ENCODE measurements at regions not wholly inside any gene's neighbourhood (a gene's known extent, or its start where the extent isn't known, plus 50 kb on each side); places are given as distances from the start of the nearest gene placed in this dataset.

GRCh38 chr5:164153469-164154172, 648.2 kb downstream of the MAT2B start:
- Mint-ChIP-seq H3K9me3 (ENCODE audit: low read depth) (peaks cover 14% of the 10 kb centered on the region), H3K36me3 (ENCODE audit: low read depth) (no peaks in the 10 kb centered on the region), H3K4me3 (no peak overlapping the region), H3K27me3 (no peaks in the 10 kb centered on the region), H3K4me1 (no peaks in the 10 kb centered on the region), H3K27ac (no peak overlapping the region)
- CTCF ChIA-PET = no interaction called here
- intact Hi-C loops (cut with DNase I, micrococcal nuclease) = no loop called here
- ATAC-seq (no peak), DNase-seq (no peak)
- POLR2A ChIA-PET = no interaction called here

- no peak overlapping the region for H3K4me3 Mint-ChIP-seq
- no peak overlapping the region for H3K27ac Mint-ChIP-seq
- H3K4me1 Mint-ChIP-seq = no peaks in the 10 kb centered on the region
- ATAC-seq (no peak), DNase-seq (no peak)
- CTCF ChIA-PET = no interaction called here
- intact Hi-C loops (cut with DNase I, micrococcal nuclease) = no loop called here
- no peaks in the 10 kb centered on the region for H3K27me3 Mint-ChIP-seq
- POLR2A ChIA-PET = no interaction called here
- H3K9me3 Mint-ChIP-seq (ENCODE audit: low read depth) = peaks cover 2% of the 10 kb centered on the region
- H3K36me3 Mint-ChIP-seq (ENCODE audit: low read depth) = no peaks in the 10 kb centered on the region
These were observed 665.4 kb downstream of the MAT2B start for GRCh38 chr5:164170814-164171213.

- Mint-ChIP-seq H3K4me1 (no peaks in the 10 kb centered on the region), H3K4me3 (no peak overlapping the region), H3K27me3 (no peaks in the 10 kb centered on the region), H3K9me3 (ENCODE audit: low read depth) (peaks cover 2% of the 10 kb centered on the region), H3K36me3 (ENCODE audit: low read depth) (no peaks in the 10 kb centered on the region), H3K27ac (no peak overlapping the region)
- ATAC-seq (no peak), DNase-seq (no peak)
- intact Hi-C loops (cut with DNase I, micrococcal nuclease) = no loop called here
- CTCF ChIA-PET = no interaction called here
- POLR2A ChIA-PET = no interaction called here
These were observed 669.7 kb downstream of the MAT2B start for GRCh38 chr5:164175083-164175482.

- Mint-ChIP-seq H3K36me3 (ENCODE audit: low read depth) (no peaks in the 10 kb centered on the region), H3K4me1 (no peaks in the 10 kb centered on the region), H3K27me3 (no peaks in the 10 kb centered on the region), H3K27ac (no peak overlapping the region), H3K4me3 (no peak overlapping the region), H3K9me3 (ENCODE audit: low read depth) (peaks cover 4% of the 10 kb centered on the region)
- intact Hi-C loops (cut with DNase I, micrococcal nuclease) = no loop called here
- ATAC-seq (no peak), DNase-seq (no peak)
- ChIA-PET CTCF (no interaction called here), POLR2A (interaction anchor here (0.6 kb wide), 1 partner anchor 156 kb away, joined by 10 read pairs; no protein-coding TSS in a partner anchor)
These were observed 674.0 kb downstream of the MAT2B start for GRCh38 chr5:164179406-164179805.

GRCh38 chr5:164181604-164182003, 676.2 kb downstream of the MAT2B start:
- ChIA-PET POLR2A (no interaction called here), CTCF (no interaction called here)
- H3K36me3 Mint-ChIP-seq (ENCODE audit: low read depth) = no peaks in the 10 kb centered on the region
- no peaks in the 10 kb centered on the region for H3K27me3 Mint-ChIP-seq
- ATAC-seq (no peak), DNase-seq (no peak)
- peaks cover 4% of the 10 kb centered on the region for H3K9me3 Mint-ChIP-seq (ENCODE audit: low read depth)
- H3K27ac Mint-ChIP-seq = no peak overlapping the region
- no peaks in the 10 kb centered on the region for H3K4me1 Mint-ChIP-seq
- intact Hi-C loops (cut with DNase I, micrococcal nuclease) = no loop called here
- no peak overlapping the region for H3K4me3 Mint-ChIP-seq

GRCh38 chr5:164184158-164184557, 678.7 kb downstream of the MAT2B start:
- ChIA-PET POLR2A (no interaction called here), CTCF (interaction anchor here (0.6 kb wide), 1 partner anchor 46 kb away, joined by 3 read pairs; no protein-coding TSS in a partner anchor)
- Mint-ChIP-seq H3K4me1 (no peaks in the 10 kb centered on the region), H3K27ac (no peak overlapping the region), H3K9me3 (ENCODE audit: low read depth) (peaks cover 4% of the 10 kb centered on the region), H3K4me3 (no peak overlapping the region), H3K27me3 (no peaks in the 10 kb centered on the region), H3K36me3 (ENCODE audit: low read depth) (no peaks in the 10 kb centered on the region)
- ATAC-seq (no peak), DNase-seq (no peak)
- intact Hi-C loops (cut with DNase I, micrococcal nuclease) = no loop called here

- no peak for DNase-seq
- Mint-ChIP-seq H3K9me3 (ENCODE audit: low read depth) (peaks cover 4% of the 10 kb centered on the region), H3K27ac (no peak overlapping the region), H3K27me3 (no peaks in the 10 kb centered on the region), H3K36me3 (ENCODE audit: low read depth) (no peaks in the 10 kb centered on the region), H3K4me1 (no peaks in the 10 kb centered on the region), H3K4me3 (no peak overlapping the region)
- CTCF ChIA-PET = interaction anchor here (0.6 kb wide), 1 partner anchor 46 kb away, joined by 3 read pairs; no protein-coding TSS in a partner anchor
- ATAC-seq = no peak
- intact Hi-C loops (cut with DNase I, micrococcal nuclease) = no loop called here
- POLR2A ChIA-PET = no interaction called here
These were observed 679.6 kb downstream of the MAT2B start for GRCh38 chr5:164185000-164185399.

GRCh38 chr5:164186550-164186949, 681.1 kb downstream of the MAT2B start:
- Mint-ChIP-seq H3K4me3 (no peak overlapping the region), H3K4me1 (no peaks in the 10 kb centered on the region), H3K27me3 (no peaks in the 10 kb centered on the region), H3K36me3 (ENCODE audit: low read depth) (no peaks in the 10 kb centered on the region), H3K9me3 (ENCODE audit: low read depth) (peaks cover 3% of the 10 kb centered on the region), H3K27ac (no peak overlapping the region)
- ATAC-seq (no peak), DNase-seq (no peak)
- ChIA-PET POLR2A (no interaction called here), CTCF (no interaction called here)
- intact Hi-C loops (cut with DNase I, micrococcal nuclease) = no loop called here

GRCh38 chr5:164187785-164188184, 682.4 kb downstream of the MAT2B start:
- ATAC-seq (no peak), DNase-seq (no peak)
- Mint-ChIP-seq H3K27ac (no peak overlapping the region), H3K36me3 (ENCODE audit: low read depth) (no peaks in the 10 kb centered on the region), H3K4me1 (no peaks in the 10 kb centered on the region), H3K9me3 (ENCODE audit: low read depth) (peaks cover 1% of the 10 kb centered on the region), H3K4me3 (no peak overlapping the region), H3K27me3 (no peaks in the 10 kb centered on the region)
- CTCF ChIA-PET = interaction anchor here (0.9 kb wide), 1 partner anchor 10 kb away, joined by 3 read pairs; no protein-coding TSS in a partner anchor
- POLR2A ChIA-PET = no interaction called here
- intact Hi-C loops (cut with DNase I, micrococcal nuclease) = no loop called here

GRCh38 chr5:164188733-164189148, 683.3 kb downstream of the MAT2B start:
- DNase-seq = no peak

GRCh38 chr5:164191240-164191639, 685.8 kb downstream of the MAT2B start:
- ChIA-PET CTCF (no interaction called here), POLR2A (no interaction called here)
- H3K9me3 Mint-ChIP-seq (ENCODE audit: low read depth) = peaks cover 1% of the 10 kb centered on the region
- H3K4me1 Mint-ChIP-seq = no peaks in the 10 kb centered on the region
- no peak overlapping the region for H3K4me3 Mint-ChIP-seq
- H3K36me3 Mint-ChIP-seq (ENCODE audit: low read depth) = no peaks in the 10 kb centered on the region
- ATAC-seq = no peak
- no peak for DNase-seq
- H3K27me3 Mint-ChIP-seq = no peaks in the 10 kb centered on the region
- intact Hi-C loops (cut with DNase I, micrococcal nuclease) = no loop called here
- no peak overlapping the region for H3K27ac Mint-ChIP-seq

More at GRCh38 chr5:164188733-164189148, 683.3 kb downstream of the MAT2B start:
- intact Hi-C loops (cut with DNase I, micrococcal nuclease) = no loop called here
- CTCF ChIA-PET = interaction anchor here (0.7 to 1.1 kb wide), 2 partner anchors 9 to 55 kb away, joined by 3 read pairs; no protein-coding TSS in a partner anchor
- Mint-ChIP-seq H3K9me3 (ENCODE audit: low read depth) (peaks cover 1% of the 10 kb centered on the region), H3K4me1 (no peaks in the 10 kb centered on the region), H3K4me3 (no peak overlapping the region), H3K27ac (no peak overlapping the region), H3K36me3 (ENCODE audit: low read depth) (no peaks in the 10 kb centered on the region), H3K27me3 (no peaks in the 10 kb centered on the region)
- ATAC-seq = no peak
- POLR2A ChIA-PET = no interaction called here

- intact Hi-C loops (cut with DNase I, micrococcal nuclease) = no loop called here
- H3K9me3 Mint-ChIP-seq (ENCODE audit: low read depth) = no peaks in the 10 kb centered on the region
- H3K4me1 Mint-ChIP-seq = no peaks in the 10 kb centered on the region
- no peak overlapping the region for H3K4me3 Mint-ChIP-seq
- ATAC-seq (no peak), DNase-seq (no peak)
- H3K36me3 Mint-ChIP-seq (ENCODE audit: low read depth) = no peaks in the 10 kb centered on the region
- POLR2A ChIA-PET = no interaction called here
- no peaks in the 10 kb centered on the region for H3K27me3 Mint-ChIP-seq
- CTCF ChIA-PET = no interaction called here
- no peak overlapping the region for H3K27ac Mint-ChIP-seq
These were observed 696.9 kb downstream of the MAT2B start for GRCh38 chr5:164202338-164202737.
